GM12891 (cell line): ENCODE measurements at regions not wholly inside any gene's neighbourhood (a gene's known extent, or its start where the extent isn't known, plus 50 kb on each side); places are given as distances from the start of the nearest gene placed in this dataset.

Source experiments
- PAX5 ChIP-seq: IDR thresholded peaks from 2 replicates; pipeline ENCODE4 v1.6.1; 2011; ENCODE audit warnings: low read length, moderate library complexity, mild to moderate bottlenecking; ENCODE audit not compliant: insufficient read depth, severe bottlenecking
- POLR2A ChIP-seq: IDR thresholded peaks from 2 replicates; pipeline ENCODE4 v1.6.1; 2011; ENCODE audit warnings: low read depth, low read length, control low read depth
- POLR2AphosphoS5 ChIP-seq: IDR thresholded peaks from 2 replicates; pipeline ENCODE4 v1.6.1; 2011; ENCODE audit warnings: low read depth, low read length, control low read depth
- POU2F2 ChIP-seq: IDR thresholded peaks from 2 replicates; pipeline ENCODE4 v1.6.1; 2011; ENCODE audit warnings: low read depth, mild to moderate bottlenecking, control low read depth, low read length, moderate library complexity

- TF ChIP-seq POLR2AphosphoS5 (no peak), POLR2A (no peak), PAX5 (no peak), POU2F2 (no peak)
These were observed 443.9 kb downstream of the MIAT start for GRCh38 chr22:27101288-27101687.
